ENCODE measurements at regions not wholly inside any gene's neighbourhood (a gene's known extent, or its start where the extent isn't known, plus 50 kb on each side); places are given as distances from the start of the nearest gene placed in this dataset.

DNA sequence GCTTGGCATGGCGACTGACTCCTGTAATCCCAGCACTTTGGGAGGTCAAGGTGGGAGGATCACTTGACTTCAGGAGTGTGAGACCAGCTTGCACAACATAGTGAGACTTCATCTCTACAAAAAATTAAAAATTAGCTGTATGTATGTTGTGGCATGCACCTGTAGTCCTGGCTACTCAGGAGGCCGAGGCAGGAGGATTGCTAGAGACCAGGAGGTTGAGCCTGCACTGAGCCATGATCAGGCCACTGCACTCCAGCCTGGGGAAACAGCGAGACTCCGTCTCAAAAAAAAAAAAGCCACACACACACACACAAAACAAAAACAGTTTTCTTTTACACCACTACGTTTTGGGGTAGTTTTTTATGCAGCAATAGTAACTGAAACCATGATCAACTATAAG is 89.0 kb upstream of the DHX40 start:
- no peaks in the 10 kb centered on the region; a peak in 1 of 5 replicates for H3K9me3 Mint-ChIP-seq
- WGBS (ENCODE audit: extremely low coverage, insufficient read length, low lambda C conversion rate), result no CpG with 5 or more reads among the region's 5 CpGs
- no peak overlapping the region for H3K23ac ChIP-seq (ENCODE audit: insufficient read length, low read depth, low read length)
- H3K4me3 Mint-ChIP-seq, result no peak overlapping the region
- no peak overlapping the region for H4K8ac ChIP-seq (replicated peaks; ENCODE audit: insufficient read length, low read depth, low read length)
- H3K23me2 ChIP-seq (ENCODE audit: insufficient read length, low read depth, low read length, poor library complexity, severe bottlenecking), result no peaks in the 10 kb centered on the region
- no peaks in the 10 kb centered on the region for H3K27me3 ChIP-seq (ENCODE audit: insufficient read depth, low read length)
- H3K18ac ChIP-seq (ENCODE audit: insufficient read length, low read depth, low read length), result no peak overlapping the region
- H3K79me2 ChIP-seq (ENCODE audit: insufficient read depth, low read length), result no peaks in the 10 kb centered on the region
- H2BK15ac ChIP-seq (ENCODE audit: low read depth, low read length), result no peak overlapping the region
- DNase-seq, result no peak
- H3K27me3 Mint-ChIP-seq (ENCODE audit: low read depth), result no peaks in the 10 kb centered on the region; the same call in 1 of the 2 replicates
- H3K79me1 ChIP-seq (ENCODE audit: insufficient read depth, low read depth, low read length, poor library complexity, severe bottlenecking), result no peaks in the 10 kb centered on the region
- no peak overlapping the region for H4K91ac ChIP-seq (ENCODE audit: insufficient read length, low read depth, low read length)
- no peaks in the 10 kb centered on the region for H4K20me1 ChIP-seq (ENCODE audit: control insufficient read depth, insufficient read depth, insufficient read length)
- H3K9ac ChIP-seq (ENCODE audit: extremely low read depth, insufficient read length, low read length), result no peak overlapping the region
- H3K4me1 ChIP-seq (ENCODE audit: insufficient read depth, low read length), result no peaks in the 10 kb centered on the region
- H2AFZ ChIP-seq (ENCODE audit: low read length), result no peak overlapping the region
- no peak overlapping the region for H3K27ac Mint-ChIP-seq
- H2BK12ac ChIP-seq (ENCODE audit: insufficient read length, low read depth, low read length), result no peak overlapping the region
- H4K5ac ChIP-seq (ENCODE audit: insufficient read length, low read depth, low read length), result no peak overlapping the region
- no peak overlapping the region for H2BK5ac ChIP-seq (ENCODE audit: insufficient read length, low read length)
- no peaks in the 10 kb centered on the region for H3K9me3 ChIP-seq (ENCODE audit: control insufficient read depth, low read depth, low read length)
- no peak overlapping the region for H3K4ac ChIP-seq (ENCODE audit: low read depth, low read length)
- no peak overlapping the region for H2BK20ac ChIP-seq (ENCODE audit: low read depth, low read length, poor library complexity, severe bottlenecking)
- TF ChIP-seq, protein P1, sequence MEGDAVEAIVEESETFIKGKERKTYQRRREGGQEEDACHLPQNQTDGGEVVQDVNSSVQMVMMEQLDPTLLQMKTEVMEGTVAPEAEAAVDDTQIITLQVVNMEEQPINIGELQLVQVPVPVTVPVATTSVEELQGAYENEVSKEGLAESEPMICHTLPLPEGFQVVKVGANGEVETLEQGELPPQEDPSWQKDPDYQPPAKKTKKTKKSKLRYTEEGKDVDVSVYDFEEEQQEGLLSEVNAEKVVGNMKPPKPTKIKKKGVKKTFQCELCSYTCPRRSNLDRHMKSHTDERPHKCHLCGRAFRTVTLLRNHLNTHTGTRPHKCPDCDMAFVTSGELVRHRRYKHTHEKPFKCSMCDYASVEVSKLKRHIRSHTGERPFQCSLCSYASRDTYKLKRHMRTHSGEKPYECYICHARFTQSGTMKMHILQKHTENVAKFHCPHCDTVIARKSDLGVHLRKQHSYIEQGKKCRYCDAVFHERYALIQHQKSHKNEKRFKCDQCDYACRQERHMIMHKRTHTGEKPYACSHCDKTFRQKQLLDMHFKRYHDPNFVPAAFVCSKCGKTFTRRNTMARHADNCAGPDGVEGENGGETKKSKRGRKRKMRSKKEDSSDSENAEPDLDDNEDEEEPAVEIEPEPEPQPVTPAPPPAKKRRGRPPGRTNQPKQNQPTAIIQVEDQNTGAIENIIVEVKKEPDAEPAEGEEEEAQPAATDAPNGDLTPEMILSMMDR (conservative IDR thresholded peaks at IDR 0.05), result no peak
- H3K4me1 Mint-ChIP-seq, result no peaks in the 10 kb centered on the region
- H3K36me3 Mint-ChIP-seq (ENCODE audit: insufficient read depth in 1 of 3, low read depth in 3 of 3), result no peaks in the 10 kb centered on the region
- no peak overlapping the region for H3K56ac ChIP-seq (ENCODE audit: insufficient read length, low read depth, low read length)
- no peak overlapping the region for H2AK5ac ChIP-seq (ENCODE audit: insufficient read length, low read length)
- H3K4me2 ChIP-seq (ENCODE audit: insufficient read depth, insufficient read length, low read length), result no peak overlapping the region
- no peak overlapping the region for H3K14ac ChIP-seq (ENCODE audit: insufficient read depth, low read length)
- no peak overlapping the region for H2BK120ac ChIP-seq (ENCODE audit: low read depth, low read length, poor library complexity, severe bottlenecking)
- H3T11ph ChIP-seq (ENCODE audit: low read length), result no peak overlapping the region
- no peak overlapping the region for H3K27ac ChIP-seq (ENCODE audit: insufficient read length, low read depth, low read length)
